ENCODE measurements at regions not wholly inside any gene's neighbourhood (a gene's known extent, or its start where the extent isn't known, plus 50 kb on each side); places are given as distances from the start of the nearest gene placed in this dataset.

DNA sequence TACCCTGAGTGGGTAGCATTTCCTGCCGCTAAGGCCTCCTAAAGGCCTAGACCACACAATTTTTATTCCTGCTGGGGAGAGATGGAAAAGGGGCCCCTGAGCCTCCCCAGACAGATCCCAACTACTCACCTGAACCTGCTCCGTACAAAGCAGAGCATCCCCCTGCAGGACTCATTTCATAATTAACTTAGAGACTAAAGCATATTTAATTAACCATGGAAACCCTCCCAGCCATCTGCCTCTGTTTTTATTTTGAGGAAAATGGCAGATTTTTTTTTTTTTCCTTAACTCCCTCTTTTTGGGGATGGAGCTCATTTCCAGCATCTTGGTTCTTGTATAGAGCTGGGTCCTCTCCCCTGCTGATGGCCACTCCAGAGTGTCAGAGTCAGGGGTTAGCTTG, 96.5 kb upstream of the CRHR1 start:
- no peak overlapping the region for H3K4me3 Mint-ChIP-seq
- no peak for ATAC-seq
- peaks cover 2% of the 10 kb centered on the region for H3K4me1 Mint-ChIP-seq
- no peak for DNase-seq
- peaks cover 3% of the 10 kb centered on the region for H3K36me3 Mint-ChIP-seq (ENCODE audit: low read depth)
- no peak overlapping the region for H3K27ac Mint-ChIP-seq
- H3K9me3 ChIP-seq (ENCODE audit: control insufficient read depth, low read length, poor library complexity, severe bottlenecking) = no peaks in the 10 kb centered on the region
- H3K27me3 Mint-ChIP-seq = peaks cover 53% of the 10 kb centered on the region

DNA sequence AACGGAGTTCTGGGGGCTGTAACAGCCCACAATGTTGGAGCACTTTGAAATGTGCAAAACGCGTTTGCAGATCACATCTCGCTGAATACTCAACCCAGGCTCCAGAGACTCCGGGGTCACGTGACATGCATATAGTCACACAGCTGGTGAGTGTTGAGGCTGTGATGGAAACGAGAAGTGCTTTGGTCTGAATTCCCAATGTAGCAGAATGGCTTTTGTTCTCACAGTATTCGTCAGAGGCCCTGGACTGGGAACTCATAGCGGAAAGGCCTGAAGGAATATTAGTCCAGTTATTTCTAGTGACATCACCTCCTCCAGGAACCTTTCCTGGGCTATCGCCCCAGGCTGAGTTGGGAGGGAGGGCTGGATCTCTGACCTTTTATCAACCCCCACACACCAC, 95.8 kb upstream of the CRHR1 start:
- H3K27ac Mint-ChIP-seq = no peak overlapping the region
- peaks cover 2% of the 10 kb centered on the region for H3K4me1 Mint-ChIP-seq
- no peak for ATAC-seq
- H3K36me3 Mint-ChIP-seq (ENCODE audit: low read depth) = peaks cover 3% of the 10 kb centered on the region
- H3K9me3 ChIP-seq (ENCODE audit: control insufficient read depth, low read length, poor library complexity, severe bottlenecking) = no peaks in the 10 kb centered on the region
- no peak overlapping the region for H3K4me3 Mint-ChIP-seq
- H3K27me3 Mint-ChIP-seq = peaks cover 51% of the 10 kb centered on the region
- DNase-seq = no peak

DNA sequence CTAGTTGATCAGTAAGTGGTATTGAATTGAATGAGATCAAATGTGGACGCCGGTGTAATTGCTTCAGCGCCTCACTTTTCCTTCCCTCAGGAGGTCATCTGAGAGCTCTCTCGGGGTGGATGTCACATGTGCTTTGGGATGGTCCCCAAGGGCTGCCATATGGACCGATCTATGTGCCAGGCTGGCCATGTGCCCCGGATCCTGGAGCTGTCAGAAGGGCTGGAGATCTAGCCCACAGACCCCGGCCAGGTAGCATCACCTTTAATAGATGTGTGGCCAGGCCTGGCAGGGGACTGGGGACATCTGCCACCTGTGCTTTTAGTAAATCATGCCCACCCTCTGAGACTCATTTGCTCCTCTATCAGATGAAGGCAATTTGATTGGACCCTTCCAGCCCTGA, 95.3 kb upstream of the CRHR1 start:
- DNase-seq (no peak), ATAC-seq (no peak)
- Mint-ChIP-seq H3K27me3 (peaks cover 56% of the 10 kb centered on the region), H3K4me1 (peaks cover 2% of the 10 kb centered on the region), H3K4me3 (no peak overlapping the region), H3K36me3 (ENCODE audit: low read depth) (peaks cover 3% of the 10 kb centered on the region), H3K27ac (no peak overlapping the region)
- no peaks in the 10 kb centered on the region for H3K9me3 ChIP-seq (ENCODE audit: control insufficient read depth, low read length, poor library complexity, severe bottlenecking)

DNA sequence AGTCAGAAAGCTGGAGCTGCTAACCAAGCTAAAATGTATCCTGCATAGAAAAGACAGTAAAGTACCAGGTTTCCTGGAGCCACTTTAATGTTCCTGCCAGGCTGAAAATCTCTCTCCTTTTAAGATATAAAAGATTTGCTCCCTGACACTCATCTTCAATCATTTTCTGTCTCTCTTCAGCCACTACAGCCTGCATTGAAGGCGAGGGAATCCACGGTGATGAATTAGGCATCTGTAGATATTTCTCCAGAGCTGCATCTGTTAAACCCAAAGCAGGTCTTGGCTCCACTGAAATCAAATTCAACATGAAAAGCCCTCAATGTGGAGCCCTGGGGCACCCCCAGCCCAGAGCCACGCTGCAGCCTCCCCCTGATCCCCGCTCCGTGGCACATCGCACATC, 94.7 kb upstream of the CRHR1 start:
- Mint-ChIP-seq H3K4me3 (no peak overlapping the region), H3K27ac (no peak overlapping the region), H3K36me3 (ENCODE audit: low read depth) (peaks cover 3% of the 10 kb centered on the region), H3K27me3 (peaks cover 54% of the 10 kb centered on the region), H3K4me1 (peaks cover 2% of the 10 kb centered on the region)
- H3K9me3 ChIP-seq (ENCODE audit: control insufficient read depth, low read length, poor library complexity, severe bottlenecking) = no peaks in the 10 kb centered on the region
- DNase-seq (no peak), ATAC-seq (no peak)

DNA sequence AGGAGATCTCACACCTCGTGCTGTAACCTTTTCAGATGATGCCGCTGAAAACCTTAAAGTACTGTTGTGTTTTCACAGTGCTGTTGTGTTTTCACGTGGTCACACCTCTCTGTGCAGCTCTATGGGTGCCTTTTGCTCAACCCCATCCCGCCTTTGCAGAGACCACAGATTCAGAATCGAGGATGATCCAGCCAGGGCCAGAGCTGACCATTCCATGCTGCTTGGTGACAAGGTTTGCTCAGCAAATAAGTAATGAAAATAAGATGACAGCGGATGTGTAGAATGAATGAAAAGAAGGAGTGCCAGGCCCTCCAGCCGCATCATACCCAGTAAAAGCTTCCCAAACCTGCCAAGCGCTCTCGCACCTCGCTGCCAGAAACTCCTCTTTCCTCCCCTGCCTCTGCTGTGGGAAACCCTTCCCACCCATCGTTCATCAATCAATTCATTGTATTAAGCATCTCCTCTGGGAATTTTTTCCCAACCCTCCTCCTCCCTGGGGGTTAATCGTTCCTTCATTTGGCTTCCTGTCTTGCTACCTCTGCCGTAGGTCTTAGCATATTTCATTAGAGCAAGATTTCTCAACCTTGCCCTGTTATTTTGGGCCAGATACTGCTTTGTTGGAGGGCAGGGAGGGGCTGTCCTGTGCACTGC, 93.4 kb upstream of the CRHR1 start:
- Mint-ChIP-seq H3K4me3 (no peak overlapping the region), H3K36me3 (ENCODE audit: low read depth) (peaks cover 7% of the 10 kb centered on the region), H3K4me1 (peaks cover 2% of the 10 kb centered on the region), H3K27me3 (peaks cover 59% of the 10 kb centered on the region), H3K27ac (no peak overlapping the region)
- H3K9me3 ChIP-seq (ENCODE audit: control insufficient read depth, low read length, poor library complexity, severe bottlenecking) = no peaks in the 10 kb centered on the region
- no peak for ATAC-seq
- DNase-seq = no peak

DNA sequence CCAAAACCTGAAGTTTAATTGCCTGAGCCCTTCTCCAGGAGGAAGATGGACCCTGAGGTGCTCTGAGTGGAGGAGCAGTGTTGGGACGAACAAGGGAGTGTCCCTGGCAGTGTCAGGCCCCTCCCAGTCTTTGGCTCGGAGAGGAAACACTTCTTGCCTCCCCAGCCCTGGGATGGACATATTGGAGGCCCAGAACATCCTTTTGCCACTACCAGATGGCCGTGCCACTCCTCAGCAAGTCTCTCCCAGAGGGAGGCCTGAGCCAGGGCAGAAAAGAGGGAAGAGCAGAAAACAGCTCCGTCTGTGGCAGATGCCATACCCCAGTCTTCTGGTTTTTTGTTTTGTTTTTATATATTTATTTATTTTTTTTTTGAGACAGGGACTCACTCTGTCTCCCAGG, 91.5 kb upstream of the CRHR1 start:
- Mint-ChIP-seq H3K27me3 (peaks cover 62% of the 10 kb centered on the region), H3K36me3 (ENCODE audit: low read depth) (peaks cover 9% of the 10 kb centered on the region), H3K4me3 (no peak overlapping the region), H3K4me1 (peaks cover 2% of the 10 kb centered on the region), H3K27ac (no peak overlapping the region)
- DNase-seq (no peak), ATAC-seq (no peak)
- H3K9me3 ChIP-seq (ENCODE audit: control insufficient read depth, low read length, poor library complexity, severe bottlenecking) = no peaks in the 10 kb centered on the region

DNA sequence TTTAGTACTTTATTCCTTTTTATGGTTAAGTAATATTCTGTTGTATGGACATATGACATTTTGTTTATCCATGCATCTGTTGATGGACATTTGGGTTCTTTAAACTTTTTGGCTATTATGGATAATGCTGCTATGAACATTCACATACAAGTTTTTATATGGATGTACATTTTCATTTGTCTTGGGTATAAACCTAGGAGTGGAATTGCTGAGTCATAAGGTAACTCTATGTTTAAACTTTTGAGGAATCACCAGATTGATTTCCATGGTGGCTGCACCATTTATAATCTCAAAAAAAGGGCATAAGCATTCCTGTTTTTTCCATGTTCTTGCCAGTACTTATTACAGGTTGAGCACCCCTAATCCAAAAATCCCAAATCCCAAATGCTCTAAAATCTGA, 90.3 kb upstream of the CRHR1 start:
- Mint-ChIP-seq H3K4me3 (no peak overlapping the region), H3K27me3 (peaks cover 67% of the 10 kb centered on the region)
- ATAC-seq = no peak

DNA sequence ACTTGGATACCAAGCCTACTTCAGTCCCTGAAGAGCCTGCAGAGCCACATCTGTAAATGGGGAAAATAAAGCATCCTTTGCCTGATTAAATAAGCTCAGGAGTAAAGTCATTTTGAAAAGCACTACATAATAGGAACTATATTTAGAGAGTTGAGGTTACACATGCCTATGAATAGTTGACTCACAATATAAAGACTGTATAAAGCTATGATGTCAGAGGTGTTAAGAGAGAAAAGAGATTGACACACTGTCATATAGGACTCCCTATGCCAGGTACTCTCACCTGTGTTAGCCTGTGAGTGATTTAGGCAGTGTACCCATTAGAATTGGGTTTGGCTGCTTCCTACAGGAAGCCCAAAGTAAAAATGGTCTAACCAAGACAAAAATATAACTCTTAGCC, 87.7 kb upstream of the CRHR1 start:
- no peak overlapping the region for H3K4me3 Mint-ChIP-seq
- ATAC-seq = no peak

More for the DNA sequence above, 90.3 kb upstream of the CRHR1 start:
- H3K9me3 ChIP-seq (ENCODE audit: control insufficient read depth, low read length, poor library complexity, severe bottlenecking) = no peaks in the 10 kb centered on the region
- Mint-ChIP-seq H3K4me1 (peaks cover 4% of the 10 kb centered on the region), H3K36me3 (ENCODE audit: low read depth) (peaks cover 13% of the 10 kb centered on the region), H3K27ac (no peak overlapping the region)
- no peak for DNase-seq

DNA sequence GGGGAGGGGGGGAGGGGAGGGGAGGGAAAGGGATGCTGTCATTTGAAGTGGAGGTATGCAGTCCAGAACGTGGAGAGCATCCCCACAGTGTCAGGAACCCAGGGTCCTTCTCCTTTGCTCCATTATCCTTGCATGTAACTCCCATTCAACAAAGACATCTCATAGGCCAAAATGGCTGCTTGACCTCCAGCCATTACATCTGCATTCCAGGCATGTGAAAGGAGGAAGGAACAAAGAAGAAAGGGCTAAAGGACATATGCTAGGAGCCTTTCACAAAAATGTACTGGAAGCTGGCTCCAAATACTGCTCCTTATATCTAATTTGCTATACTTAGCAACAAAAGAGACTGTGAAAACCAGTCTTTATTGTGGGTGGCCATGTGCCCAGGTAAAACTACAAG, 87.0 kb upstream of the CRHR1 start:
- Mint-ChIP-seq H3K4me1 (peaks cover 3% of the 10 kb centered on the region), H3K27me3 (peaks cover 53% of the 10 kb centered on the region), H3K4me3 (no peak overlapping the region), H3K36me3 (ENCODE audit: low read depth) (peaks cover 10% of the 10 kb centered on the region), H3K27ac (no peak overlapping the region)
- DNase-seq (no peak), ATAC-seq (no peak)
- H3K9me3 ChIP-seq (ENCODE audit: control insufficient read depth, low read length, poor library complexity, severe bottlenecking) = no peaks in the 10 kb centered on the region

More for the DNA sequence above, 87.7 kb upstream of the CRHR1 start:
- peaks cover 3% of the 10 kb centered on the region for H3K4me1 Mint-ChIP-seq
- H3K27me3 Mint-ChIP-seq = peaks cover 54% of the 10 kb centered on the region
- no peaks in the 10 kb centered on the region for H3K9me3 ChIP-seq (ENCODE audit: control insufficient read depth, low read length, poor library complexity, severe bottlenecking)
- H3K27ac Mint-ChIP-seq = no peak overlapping the region
- peaks cover 10% of the 10 kb centered on the region for H3K36me3 Mint-ChIP-seq (ENCODE audit: low read depth)
- no peak for DNase-seq

DNA sequence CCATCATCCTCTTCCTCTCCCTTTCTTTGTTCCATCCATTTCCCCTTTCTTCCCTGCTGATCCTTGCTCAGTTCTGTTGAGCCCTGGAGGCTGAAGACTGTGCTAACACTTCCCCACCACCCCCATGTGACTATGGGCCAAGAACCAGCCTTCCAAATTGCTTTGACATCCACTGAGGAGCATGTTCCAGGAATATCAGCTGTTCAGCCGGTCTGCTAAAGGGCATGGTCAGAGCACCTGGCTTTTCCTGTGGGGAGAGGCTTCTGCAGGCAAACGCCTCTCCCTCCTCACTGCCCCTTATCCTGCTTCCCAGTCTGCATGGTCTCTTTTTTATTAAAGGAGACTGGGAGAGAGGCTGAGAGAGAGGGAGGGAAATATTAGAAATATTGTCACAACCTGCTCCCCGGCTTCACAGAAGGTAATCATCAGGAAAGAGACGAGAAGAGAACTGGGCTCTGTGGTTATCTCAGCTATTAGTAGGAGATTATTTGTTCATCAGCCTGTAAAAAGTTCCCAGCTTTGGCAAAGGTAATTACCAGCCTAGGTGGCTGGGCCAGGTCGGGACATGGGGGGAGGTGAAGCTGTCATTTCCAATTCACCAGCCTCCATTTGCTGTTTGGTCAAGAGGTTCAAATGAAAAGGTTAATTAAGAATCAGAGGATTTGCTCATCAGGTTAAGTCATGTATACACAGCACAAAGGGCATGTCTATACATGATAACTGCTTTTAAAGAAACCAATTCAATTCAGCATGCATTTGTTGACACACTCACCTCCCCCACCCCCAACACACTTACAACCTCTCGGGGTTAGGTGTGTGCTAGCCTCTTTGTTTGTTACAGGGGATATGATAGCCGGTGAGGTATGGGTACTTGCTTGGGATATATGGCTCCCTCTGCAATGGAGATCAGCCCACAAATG, 83.7 kb upstream of the CRHR1 start:
- no peak for DNase-seq
- peaks cover 3% of the 10 kb centered on the region for H3K4me1 Mint-ChIP-seq
- H3K27me3 Mint-ChIP-seq = peaks cover 53% of the 10 kb centered on the region
- H3K27ac Mint-ChIP-seq = no peak overlapping the region
- H3K36me3 Mint-ChIP-seq (ENCODE audit: low read depth) = peaks cover 6% of the 10 kb centered on the region
- H3K4me3 Mint-ChIP-seq = no peak overlapping the region
- H3K9me3 ChIP-seq (ENCODE audit: control insufficient read depth, low read length, poor library complexity, severe bottlenecking) = no peaks in the 10 kb centered on the region
- no peak for ATAC-seq

DNA sequence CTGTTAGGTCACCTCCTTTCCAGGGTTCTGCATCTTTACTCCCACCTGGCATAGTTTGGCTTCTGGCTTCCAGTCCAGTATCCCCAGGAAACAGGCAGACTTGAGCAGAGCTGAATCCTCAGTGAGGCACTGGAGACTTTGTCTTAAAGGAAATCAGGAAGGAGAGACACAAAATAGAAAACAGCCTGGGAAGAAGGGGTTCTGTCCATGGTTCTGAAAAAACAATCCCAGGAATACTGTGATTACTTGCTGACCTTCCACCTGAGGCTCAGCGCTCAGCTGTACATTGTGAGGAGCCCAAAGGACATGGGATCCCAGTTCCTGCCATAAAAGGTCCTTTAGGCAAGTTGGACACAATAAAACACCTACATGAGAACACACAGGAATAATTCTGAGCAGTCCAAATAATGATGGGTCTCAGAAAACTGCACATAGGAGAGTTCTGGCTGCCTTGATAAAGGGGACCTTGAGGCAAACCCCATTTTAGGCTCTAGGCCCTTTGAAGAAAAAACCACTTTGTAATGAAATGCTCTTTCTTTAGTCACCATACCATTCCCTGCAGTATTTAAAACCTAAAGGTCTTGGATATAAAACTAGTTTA, 81.4 kb upstream of the CRHR1 start:
- DNase-seq (no peak), ATAC-seq (no peak)
- no peaks in the 10 kb centered on the region for H3K9me3 ChIP-seq (ENCODE audit: control insufficient read depth, low read length, poor library complexity, severe bottlenecking)
- H3K4me3 Mint-ChIP-seq = no peak overlapping the region
- H3K27ac Mint-ChIP-seq = no peak overlapping the region
- H3K27me3 Mint-ChIP-seq = peaks cover 61% of the 10 kb centered on the region
- peaks cover 6% of the 10 kb centered on the region for H3K36me3 Mint-ChIP-seq (ENCODE audit: low read depth)
- peaks cover 3% of the 10 kb centered on the region for H3K4me1 Mint-ChIP-seq

DNA sequence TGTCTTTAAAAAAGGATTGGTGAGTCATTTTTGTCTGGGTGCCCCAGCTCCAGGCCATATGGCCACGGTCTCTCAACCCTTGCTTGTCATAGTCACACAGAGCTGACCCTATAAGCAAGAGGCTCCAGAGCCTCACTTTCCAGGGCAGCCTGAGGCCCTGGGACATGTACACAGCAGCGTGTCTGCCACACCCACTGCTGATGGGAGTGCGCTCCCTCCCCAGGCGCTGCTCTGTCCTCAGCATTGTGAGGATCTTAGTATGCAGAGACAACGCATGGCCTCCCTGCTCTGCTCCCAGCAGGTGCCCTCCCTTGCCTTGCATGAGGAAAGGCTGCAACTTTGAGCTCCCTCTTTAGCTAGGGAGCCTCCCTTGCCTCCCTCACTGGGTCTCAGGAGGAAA, 80.8 kb upstream of the CRHR1 start:
- Mint-ChIP-seq H3K4me3 (no peak overlapping the region), H3K27ac (no peak overlapping the region), H3K4me1 (peaks cover 3% of the 10 kb centered on the region), H3K27me3 (peaks cover 63% of the 10 kb centered on the region), H3K36me3 (ENCODE audit: low read depth) (peaks cover 8% of the 10 kb centered on the region)
- H3K9me3 ChIP-seq (ENCODE audit: control insufficient read depth, low read length, poor library complexity, severe bottlenecking) = no peaks in the 10 kb centered on the region
- DNase-seq (no peak), ATAC-seq (no peak)

DNA sequence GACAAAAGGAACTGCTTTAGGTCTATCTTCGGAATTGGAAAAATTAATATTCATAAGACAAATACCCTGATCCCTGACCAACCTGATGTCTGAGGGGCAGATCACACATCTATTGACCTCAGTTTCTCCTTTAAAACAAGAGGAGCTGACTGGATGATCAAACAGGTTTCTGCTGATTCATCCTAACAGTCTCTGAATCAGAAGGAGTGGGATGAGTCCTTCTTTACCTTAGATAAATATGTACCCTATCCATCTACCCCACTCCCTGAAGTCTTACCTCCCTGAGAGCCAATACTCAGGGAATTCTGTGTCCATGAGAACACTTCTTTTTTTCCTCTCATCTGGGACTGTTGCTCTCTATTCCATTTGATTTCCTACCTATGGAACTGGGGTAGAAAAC, 80.3 kb upstream of the CRHR1 start:
- DNase-seq (no peak), ATAC-seq (no peak)
- Mint-ChIP-seq H3K4me3 (no peak overlapping the region), H3K4me1 (no peaks in the 10 kb centered on the region), H3K36me3 (ENCODE audit: low read depth) (peaks cover 4% of the 10 kb centered on the region), H3K27me3 (peaks cover 66% of the 10 kb centered on the region), H3K27ac (no peak overlapping the region)
- no peaks in the 10 kb centered on the region for H3K9me3 ChIP-seq (ENCODE audit: control insufficient read depth, low read length, poor library complexity, severe bottlenecking)
